GM19467 (cell line): ENCODE measurements at regions not wholly inside any gene's neighbourhood (a gene's known extent, or its start where the extent isn't known, plus 50 kb on each side); places are given as distances from the start of the nearest gene placed in this dataset.
A peak's percentile ranks its signal among the peaks of the same experiment; 100 is the strongest.

ENCODE experiments used
- ATAC-seq: cut with Tn5 transposase; IDR thresholded peaks from one replicate; pipeline ENCODE4 v1.9.1; 2021; ENCODE audit warnings: mild to moderate bottlenecking, moderate library complexity; ENCODE audit not compliant: unreplicated experiment

DNA sequence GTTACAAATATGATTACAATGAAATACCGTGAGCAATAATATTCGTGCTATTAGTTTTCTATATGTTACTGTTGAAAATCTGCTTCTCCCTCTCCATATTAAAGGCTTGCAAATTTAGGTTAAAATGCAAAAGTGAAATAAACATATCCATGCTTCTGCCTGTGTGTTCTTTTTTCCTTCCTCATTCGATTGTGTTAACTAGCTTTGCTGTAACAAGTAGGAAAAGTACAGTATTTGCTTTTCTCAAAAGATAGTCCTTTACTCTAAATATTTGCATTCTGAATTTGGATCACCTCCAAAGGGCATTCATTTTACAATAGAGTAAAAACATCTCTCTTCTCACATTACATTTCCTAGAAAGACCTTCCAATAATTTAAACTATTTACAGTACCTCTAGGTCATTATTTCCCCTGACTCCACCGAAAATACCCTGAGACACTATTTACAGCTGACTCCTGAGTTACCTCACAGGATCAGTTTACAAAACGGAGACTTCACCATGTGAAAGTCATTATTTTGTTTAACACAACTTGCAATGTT is 835.0 kb upstream of the FANCL start:
- no peak for ATAC-seq

DNA sequence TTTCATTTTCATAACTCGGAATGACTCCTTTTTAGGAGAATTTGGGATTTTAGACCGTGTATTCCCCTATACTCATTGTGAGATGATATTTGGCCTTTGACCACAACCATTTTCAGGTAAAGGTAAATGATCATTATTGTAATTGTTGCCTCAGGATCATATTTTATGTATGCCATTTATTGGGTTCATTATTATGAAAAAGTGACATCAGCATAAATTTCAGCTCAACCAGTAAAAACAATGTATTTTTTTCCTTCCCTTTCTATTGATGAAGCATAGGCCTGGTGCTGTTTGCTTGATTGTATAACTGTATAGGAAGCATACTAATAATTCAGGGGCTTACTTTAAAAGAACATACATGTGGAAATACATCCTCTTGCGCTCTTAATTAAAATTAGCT is 832.9 kb upstream of the FANCL start:
- ATAC-seq: no peak

DNA sequence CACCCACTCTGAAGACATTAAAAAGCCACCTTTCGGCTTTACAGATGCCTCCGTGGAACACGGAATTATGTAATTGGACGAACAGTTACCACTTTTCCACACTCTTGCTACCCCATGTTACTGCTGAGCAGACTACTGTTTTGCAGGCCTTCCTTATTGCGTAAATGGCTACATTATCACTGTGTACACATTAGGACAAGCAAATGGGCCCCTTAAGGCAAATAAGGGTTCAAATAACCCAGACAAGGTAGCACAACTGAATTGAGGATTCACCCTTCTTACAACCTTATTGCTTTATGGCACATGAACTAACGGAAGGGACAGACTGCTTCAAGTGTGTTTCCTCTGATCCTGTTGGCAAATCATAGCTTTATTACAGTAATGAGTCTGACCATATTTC is 832.2 kb upstream of the FANCL start:
- no peak for ATAC-seq

DNA sequence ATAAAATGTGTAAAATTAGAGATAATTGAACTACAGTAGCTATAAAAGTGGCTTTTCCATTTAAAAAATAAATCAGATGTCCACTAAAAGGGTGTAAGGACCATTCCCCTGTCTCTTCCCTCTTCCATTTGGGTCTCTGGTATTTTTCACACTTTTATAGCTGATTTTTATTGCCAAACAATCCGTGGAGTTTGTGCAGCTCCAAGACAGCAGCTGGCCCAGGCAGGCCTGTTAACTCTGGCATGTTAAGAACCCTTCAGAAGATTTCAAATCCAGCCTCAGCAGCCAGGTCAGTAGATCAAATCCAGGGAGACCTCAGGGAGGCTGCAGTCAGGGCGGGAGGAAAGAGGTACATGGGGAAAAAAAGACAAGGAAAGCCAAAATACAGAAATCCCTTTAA is 827.1 kb upstream of the FANCL start:
- no peak for ATAC-seq

DNA sequence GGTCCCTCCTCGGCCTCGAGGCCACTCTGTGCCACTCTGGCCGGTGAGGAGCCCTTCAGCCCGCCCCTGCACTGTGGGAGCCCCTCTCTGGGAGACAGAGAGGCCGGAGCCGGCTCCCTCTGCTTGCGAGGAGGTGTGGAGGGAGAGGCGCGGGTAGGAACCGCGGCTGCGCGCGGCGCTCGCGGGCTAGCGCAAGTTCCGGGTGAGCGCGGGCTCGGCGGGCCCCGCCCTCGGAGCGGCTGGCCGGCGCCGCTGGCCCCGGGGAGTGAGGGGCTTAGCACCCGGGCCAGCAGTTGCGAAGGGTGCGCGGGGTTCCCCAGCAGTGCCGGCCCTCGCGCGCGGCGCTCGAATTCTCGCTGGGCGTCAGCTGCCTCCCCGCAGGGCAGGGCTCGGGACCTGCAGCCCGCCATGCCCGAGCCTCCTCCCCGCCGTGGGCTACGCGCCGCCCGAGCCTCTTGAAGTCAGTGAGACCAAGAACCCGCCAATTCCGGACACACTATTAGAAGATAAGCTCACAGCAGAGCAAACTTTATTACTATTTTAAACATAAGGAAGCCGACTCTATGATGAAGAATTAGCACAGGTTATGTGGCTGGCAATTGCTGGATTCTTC is 825.8 kb upstream of the FANCL start:
- no peak for ATAC-seq

DNA sequence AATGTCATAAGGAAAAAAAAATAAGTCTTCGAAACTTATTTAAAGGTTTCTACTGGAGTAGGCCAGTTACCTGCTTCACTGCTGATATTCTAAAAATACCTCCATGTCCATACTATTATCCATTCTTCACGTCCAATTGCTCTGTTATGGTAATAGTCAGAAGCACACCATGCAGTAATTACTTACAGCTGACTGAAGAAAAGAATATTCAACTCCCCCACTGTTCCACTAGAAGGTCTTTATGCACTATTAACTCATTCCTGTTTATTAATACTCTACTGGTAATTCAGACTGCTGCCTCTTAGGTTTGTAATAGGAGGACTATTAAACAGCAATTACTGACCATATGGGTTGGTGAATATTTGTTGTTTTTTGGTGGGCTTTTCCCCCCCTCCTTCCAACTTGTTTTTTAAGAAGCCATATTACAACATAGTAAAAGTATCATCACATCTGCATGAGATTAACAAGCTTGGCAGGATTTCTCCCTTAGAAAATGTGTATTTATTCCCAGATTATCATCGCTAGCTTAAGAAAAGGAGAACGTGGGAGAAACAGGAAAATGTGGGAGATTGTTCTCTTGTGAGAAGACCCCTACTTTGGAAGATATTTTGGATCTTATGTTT is 806.4 kb upstream of the FANCL start:
- no peak for ATAC-seq

DNA sequence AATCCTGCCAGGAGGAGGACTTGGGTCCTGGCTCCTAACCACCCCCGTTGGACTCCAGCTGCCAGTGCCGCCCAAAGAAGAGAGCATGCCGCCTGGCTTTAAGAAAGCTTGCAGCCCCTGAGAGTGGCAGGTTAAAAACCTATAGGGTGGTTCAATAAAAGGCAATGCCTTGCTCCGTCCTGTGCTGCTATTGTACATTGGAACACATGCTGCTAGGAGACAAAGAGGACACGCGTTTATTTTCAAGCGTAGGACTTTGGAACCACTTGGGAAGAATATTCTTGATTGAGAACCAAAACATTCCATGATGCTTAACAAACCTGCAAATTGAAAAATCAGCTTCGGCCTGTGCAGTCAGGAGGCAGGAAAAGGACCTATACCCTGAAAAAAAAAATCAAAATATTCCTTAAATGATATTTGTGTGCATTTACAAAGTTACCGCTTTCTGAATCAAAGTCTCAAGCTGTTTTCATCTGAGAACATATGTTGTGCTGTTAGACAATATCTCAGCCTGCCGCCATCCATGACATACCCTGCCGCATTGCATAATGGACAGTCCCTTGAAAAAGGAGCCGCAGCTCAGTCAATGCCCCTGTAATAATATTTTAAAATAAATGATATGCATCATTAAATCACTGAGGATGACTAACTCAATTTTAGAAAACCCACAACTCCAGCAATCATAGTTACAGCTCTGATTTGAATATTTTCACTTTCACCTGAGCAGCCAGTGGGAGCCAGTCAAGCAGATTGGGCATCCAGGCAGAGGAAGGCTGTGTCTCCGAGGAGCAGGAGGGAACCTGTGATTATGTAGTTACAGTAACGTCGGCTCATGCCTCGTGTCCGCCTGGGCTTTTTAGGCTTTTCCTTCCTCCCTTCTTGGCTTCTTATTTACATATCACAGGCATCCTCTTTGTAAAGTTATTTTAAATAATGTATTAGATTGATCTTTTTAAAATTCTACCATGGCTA is 805.6 kb upstream of the FANCL start:
- ATAC-seq: no peak

DNA sequence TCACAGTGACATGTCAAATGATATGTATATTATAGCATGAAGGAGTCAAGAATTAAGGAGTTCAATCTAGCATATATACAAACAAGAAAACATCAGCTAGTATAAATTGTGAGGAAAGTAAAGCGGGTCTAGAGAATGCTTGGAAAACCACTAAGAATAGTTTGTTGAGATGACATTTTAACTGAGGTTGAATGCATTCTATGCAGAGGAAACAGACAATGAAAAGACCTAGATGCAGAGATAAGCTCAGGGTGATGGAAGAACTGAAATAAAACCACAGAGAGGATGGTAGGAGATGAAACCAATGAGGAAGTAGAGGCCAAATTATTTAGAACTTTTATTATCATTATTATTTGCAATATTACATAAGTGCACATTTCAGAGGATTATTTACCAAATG is 803.6 kb upstream of the FANCL start:
- no peak for ATAC-seq

DNA sequence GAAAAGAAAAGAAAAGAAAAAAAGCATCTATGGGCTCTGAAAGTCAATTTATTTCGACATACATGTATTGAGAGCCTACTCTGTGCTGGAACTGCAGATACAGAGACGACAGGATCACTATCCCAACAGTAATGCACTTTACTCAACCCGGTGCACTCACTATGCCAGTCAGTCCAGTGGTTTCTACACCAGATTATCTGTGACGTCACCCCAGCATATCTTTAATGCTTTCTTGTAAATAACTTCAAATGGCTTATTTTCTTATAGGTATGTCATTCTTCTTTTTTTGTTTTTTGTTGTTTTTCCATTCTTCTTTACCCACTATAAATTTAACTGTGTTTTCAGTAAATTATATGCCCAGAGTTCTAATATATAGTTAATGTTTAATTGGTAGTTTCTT is 800.0 kb upstream of the FANCL start:
- no peak for ATAC-seq

DNA sequence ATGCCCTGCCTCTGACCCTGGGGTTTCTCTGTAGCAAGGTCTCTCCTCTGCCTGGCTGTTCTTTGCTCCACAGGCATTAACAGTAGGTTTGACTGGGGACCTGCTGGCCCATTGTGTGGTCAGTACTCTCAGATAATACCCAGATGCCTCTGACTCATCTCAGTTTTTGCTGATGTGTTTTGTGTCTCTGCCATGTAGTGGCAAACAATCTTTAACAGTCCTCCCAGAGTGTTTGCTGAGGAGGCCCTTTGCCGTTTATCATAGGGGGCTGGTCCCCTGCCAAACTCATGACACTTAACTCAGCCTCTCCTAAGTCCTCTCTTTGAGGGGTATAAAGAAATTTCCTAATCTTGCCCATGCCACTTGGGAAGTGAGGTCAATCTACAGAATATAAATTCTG is 793.7 kb upstream of the FANCL start:
- ATAC-seq: no peak

DNA sequence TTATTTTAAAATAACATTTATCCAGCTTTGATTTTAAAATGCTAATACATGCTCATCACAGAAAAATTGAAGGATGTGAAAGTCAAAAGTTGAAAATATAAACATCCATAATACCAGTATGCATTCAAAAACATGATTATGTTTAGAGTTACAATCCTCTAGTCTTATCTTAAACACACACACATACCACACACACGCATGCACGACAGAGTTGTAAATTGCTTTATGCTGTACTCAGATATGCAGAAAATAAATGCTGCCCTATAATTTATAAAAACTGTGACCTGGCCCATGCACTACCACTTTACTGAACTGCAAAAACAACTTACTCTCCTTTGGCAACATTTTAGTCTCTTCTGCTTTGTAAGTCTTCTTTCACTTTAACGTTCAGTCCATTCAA is 793.0 kb upstream of the FANCL start:
- no peak for ATAC-seq

DNA sequence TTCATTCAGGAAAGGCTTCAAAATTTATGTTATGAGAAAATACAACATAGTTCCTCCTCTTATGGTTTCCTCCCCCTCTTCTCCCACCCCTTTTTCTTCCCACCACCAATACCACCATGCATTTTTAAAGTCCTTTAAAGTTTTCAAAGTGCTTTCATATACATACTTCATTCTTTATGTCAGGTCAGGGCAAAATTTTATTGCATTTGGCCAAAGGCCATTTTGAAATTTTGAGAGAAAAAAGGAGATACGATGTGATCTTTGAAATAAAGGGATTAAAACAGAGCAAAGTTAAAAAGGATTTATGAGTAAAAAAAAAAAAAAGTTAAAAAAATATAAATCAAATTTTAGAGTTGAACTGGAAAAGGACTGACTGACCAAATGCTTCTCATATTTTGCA is 792.5 kb upstream of the FANCL start:
- ATAC-seq: no peak

DNA sequence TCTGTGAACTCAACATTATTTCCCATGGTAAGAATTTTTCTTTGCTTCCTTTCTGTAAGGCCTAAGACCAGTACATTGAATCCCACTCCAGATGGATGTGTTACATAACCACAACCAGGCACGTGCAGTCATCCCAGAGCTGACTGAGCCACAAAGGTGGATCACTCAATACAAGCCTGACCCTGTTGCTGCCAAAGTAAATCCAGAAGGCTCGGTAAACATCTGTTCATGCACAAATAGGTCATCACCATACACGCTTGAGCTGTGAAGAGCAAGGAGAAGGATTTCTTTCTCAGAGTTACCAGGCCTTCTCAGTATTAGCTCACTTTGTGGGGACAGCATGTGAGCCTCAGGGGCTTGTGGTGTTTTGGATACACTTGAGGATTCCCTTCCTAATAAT is 791.4 kb upstream of the FANCL start:
- no peak for ATAC-seq

DNA sequence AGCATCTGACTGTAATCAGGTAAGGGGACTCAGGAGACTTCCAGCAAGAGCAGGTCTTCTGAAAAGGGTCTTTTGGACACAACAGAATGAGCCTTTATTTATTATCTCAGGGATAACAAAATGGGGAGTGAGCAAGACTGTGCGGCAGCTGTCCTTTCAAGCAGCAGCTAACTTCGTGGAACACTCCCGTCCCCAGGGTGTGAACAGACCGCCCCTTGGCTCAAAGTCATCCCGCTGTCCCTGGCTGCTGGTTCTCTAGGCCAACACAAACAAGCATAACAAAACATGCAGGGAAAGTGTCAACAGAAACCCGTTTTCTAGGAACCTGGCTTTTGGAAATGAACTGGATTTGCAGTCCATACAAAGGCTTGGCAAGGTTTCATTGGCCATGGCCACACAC is 787.9 kb upstream of the FANCL start:
- no peak for ATAC-seq

DNA sequence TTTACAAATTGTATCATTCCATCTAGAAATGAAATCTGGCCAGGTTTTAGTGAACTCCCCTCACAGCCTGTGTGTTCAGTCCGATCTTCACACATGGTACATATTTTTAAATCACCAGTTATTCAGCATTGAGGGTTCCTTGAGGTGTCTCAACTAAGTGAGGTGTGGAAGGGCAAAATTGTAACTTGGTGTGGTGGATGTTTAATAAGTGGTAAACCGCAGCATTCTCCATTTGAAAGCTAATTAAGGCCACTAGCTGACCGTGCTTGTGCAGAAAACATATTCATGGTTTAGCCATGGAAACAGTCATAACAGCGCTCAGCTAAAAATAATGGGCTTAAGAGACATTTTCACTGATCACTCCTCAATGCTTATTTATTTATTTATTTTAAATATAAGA is 786.2 kb upstream of the FANCL start:
- ATAC-seq: no peak

DNA sequence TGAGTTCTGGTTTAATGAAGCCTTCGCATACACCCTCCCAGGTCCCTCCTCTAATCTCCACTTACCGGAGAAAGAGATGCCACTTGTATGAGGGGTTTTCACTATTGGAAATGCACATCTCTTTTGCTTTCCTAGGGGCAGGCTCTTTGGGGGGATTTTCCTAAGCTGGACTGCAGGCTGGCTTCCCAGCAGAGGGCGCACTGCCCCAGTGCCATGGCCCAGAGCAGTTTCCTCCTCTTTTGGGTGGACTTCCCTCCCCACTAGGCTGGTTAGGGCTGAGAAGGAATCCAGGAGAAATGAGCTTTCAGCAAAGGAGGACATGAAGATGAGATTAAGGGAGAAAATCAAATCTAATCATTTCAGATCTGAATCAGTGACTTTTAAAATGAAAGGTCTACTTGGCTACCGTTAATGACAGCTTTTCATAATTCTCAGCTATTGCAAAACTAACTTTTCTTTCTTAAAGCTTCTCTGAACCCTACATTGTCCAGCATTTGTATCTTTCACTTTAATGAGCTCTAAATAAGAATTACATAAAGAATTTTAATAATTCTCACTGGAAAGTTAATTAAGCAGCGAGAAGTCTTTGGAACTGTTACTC is 784.1 kb upstream of the FANCL start:
- peak; percentile 52 for ATAC-seq

DNA sequence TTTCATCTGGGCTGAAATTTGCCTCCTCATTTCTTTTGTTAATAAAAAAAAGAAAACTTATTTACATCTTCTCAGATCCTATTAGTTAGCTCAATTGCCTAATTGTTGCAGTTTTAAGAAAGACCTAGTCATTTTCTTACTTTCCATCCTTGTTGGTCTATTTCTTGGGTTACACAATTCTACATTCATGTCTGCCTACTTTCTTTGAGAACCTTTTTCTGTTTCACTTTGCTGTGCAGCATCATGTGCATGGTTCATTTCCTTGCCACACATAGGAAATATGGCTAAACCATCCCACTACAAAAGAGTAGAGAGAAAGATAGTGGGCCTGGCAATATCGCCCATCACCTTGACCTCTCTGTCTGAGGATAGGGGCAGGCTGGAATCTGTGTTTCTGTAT is 780.7 kb upstream of the FANCL start:
- no peak for ATAC-seq

DNA sequence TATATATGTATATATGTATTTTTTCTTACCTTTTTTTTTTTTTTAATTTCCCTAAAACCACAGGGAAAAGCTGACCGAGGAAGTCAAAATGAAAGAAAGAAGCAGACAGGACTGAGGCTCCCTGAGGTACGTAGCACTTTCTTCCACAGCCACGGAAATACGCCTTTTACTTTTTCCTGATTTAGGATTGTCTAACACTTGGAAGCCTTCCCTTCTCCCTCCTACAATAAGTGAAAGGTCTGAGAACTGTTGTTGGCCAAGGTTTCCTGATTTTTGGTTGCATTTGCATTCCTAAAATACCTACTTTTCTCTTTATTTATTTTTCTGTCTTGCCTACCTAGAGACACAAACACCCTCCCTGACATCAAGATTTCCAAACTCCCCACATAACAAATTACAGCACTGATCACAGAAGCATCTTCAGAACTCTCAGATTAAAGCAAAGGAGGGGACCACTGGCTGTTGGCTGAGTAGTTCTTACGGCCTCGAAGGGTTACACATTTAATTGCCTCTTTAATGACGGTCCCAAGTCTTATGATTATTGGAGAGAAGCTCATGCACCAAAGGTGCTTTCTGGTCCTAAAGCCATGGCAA is 778.5 kb upstream of the FANCL start:
- ATAC-seq: no peak

DNA sequence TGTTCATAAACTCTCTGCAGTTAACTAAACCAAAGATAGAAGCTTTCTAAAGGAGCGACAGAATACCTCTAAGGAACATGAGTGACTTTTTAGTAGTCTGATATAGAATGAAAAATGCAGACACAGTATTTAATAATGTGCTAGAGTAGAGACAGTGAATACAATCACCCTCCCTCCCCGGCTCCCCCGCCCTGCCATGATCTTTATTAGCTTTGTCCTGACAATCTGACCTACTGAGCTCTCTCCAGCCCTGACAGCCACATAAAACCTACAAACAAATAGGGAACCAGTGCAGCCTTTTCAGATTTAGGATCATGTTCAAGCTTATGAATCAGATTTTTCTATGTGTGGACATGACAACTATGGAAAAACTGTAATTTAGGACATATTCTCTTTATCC is 777.6 kb upstream of the FANCL start:
- ATAC-seq: no peak

DNA sequence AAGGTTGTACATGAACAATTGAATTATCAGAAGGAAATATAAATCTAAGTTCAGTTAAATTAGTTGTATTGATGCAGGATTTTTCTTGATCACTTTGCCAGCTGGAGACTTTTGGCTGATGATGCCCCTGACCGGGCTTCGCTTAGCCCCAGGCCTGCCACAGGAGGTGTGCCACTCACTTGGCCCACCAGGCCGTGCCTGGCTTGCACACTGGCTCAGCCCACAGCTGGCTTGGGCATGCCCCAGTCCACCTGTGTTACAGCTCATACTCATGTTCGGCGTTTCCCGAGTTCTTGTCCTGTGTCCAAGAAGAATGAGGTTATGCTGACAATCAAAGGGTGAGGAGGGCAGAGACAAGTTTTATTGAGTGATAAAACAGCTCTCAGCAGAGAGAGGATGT is 773.9 kb upstream of the FANCL start:
- ATAC-seq: no peak

DNA sequence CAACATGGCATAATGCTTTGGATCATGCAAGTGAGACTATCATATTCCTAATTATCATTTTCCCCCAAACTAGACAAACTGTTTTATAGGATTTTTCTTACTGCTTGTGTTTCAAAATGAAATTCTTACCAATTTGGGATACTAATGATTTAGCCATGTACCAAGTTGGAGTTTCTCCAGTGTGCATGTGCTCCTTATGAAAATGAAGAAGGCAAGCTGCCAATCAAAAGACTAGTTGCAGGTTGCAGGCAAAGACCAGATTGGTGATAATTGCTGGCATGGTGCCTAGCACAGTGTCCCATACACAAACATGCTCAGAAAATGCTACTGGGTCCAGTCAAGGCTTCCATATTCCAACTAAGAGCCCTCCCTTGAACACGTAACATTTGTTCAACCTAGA is 771.8 kb upstream of the FANCL start:
- no peak for ATAC-seq
